22Rv1 (cell line): ENCODE measurements at regions not wholly inside any gene's neighbourhood (a gene's known extent, or its start where the extent isn't known, plus 50 kb on each side); places are given as distances from the start of the nearest gene placed in this dataset.

Source experiments
- H3K27ac ChIP-seq: fragments of 450-650 bp; 2 replicates; pipeline ENCODE4 v1.5.1; 2017
- CTCF ChIP-seq: fragments of 450-650 bp; IDR thresholded peaks from 2 replicates; pipeline ENCODE4 v1.5.1; 2017; ENCODE audit warnings: mild to moderate bottlenecking
- ZFX ChIP-seq: fragments of 450-650 bp; IDR thresholded peaks from 2 replicates; pipeline ENCODE4 v1.6.1; 2017; ENCODE audit warnings: antibody characterized with exemption, borderline replicate concordance

GRCh38 chr6:23642849-23643248 lies 483.2 kb upstream of the NRSN1 start:
- H3K27ac ChIP-seq = no peak overlapping the region
- TF ChIP-seq ZFX (no peak), CTCF (no peak)

GRCh38 chr6:23647045-23647444 lies 479.0 kb upstream of the NRSN1 start:
- TF ChIP-seq ZFX (no peak), CTCF (no peak)
- no peak overlapping the region for H3K27ac ChIP-seq

- no peak for TF ChIP-seq CTCF
- TF ChIP-seq ZFX = no peak
- H3K27ac ChIP-seq = no peak overlapping the region
Measured at GRCh38 chr6:23650676-23651075, 475.3 kb upstream of the NRSN1 start.

GRCh38 chr6:23654745-23655144 lies 471.3 kb upstream of the NRSN1 start:
- TF ChIP-seq ZFX (no peak), CTCF (no peak)
- no peak overlapping the region for H3K27ac ChIP-seq

GRCh38 chr6:23655525-23655924 lies 470.5 kb upstream of the NRSN1 start:
- H3K27ac ChIP-seq = no peak overlapping the region
- TF ChIP-seq CTCF (no peak), ZFX (no peak)

- TF ChIP-seq ZFX = no peak
- no peak for TF ChIP-seq CTCF
- H3K27ac ChIP-seq = no peak overlapping the region
Measured at GRCh38 chr6:23656255-23657194, 469.5 kb upstream of the NRSN1 start.

- TF ChIP-seq ZFX (no peak), CTCF (peak; percentile 28)
- no peak overlapping the region for H3K27ac ChIP-seq
Measured at GRCh38 chr6:23659125-23659524, 466.9 kb upstream of the NRSN1 start.
